Midbrain (tissue), 1 donor: ENCODE measurements at regions not wholly inside any gene's neighbourhood (a gene's known extent, or its start where the extent isn't known, plus 50 kb on each side); places are given as distances from the start of the nearest gene placed in this dataset.
"Not testable (repeated sequence)": the region's sequence is repeated elsewhere in the genome, so short reads cannot be mapped to it uniquely, and the experiment has no call there.

Experiments used
- DNase-seq: peaks from one replicate; lab custom pipeline; 2025; lab: John Stamatoyannopoulos, UW

DNA sequence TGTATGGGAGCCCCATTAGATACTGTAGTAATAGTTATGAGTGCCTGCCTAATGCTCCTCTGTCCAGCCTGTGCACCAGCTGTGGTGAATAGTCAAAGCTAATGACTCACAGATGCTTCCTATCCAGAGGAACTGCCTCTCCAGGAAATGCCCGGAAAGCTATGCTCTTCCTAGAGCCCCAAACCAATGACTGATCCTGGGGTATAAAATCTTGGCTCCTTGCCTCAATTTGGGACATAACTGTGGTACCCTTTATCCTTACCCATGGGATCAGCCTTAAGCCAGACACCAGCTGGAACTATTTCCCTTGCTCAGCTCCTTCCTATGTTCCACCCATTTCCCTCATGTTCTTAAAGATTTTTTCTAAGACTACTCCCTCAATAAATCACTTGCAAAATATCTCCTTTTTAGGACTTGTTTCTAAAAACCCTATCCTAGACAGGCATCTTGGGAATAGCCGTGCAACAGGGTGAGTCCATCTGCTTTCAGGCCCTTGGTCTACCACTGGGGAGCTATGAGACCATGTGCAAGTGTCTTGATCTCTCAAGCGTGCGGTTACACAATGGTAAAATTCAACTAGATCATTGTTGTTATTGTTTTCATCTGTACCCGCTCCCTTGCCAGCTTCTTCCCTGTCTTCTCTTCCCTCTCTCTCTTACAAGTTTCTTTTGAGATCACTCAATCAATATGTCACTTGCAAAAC is 283.7 kb downstream of the BTBD3 start:
- DNase-seq, result no peak

DNA sequence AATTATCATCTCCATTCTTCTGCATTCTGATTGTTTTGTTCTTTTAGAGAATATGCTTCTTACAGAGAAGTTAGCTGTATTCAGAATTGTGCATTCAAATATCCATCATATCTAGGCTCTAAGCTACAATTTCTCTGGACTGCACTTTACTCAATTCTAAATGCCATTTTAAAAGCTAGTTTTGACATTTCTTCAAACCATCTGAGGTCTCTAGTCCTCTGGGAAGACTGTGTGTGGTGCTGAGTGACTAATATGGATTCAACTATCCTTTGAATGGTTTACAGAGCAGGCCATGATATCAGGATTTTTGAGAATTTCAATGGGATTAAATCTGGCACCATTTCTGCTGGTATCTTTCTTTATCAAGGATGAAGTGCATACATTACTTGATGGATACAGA is 285.7 kb downstream of the BTBD3 start:
- no peak for DNase-seq

DNA sequence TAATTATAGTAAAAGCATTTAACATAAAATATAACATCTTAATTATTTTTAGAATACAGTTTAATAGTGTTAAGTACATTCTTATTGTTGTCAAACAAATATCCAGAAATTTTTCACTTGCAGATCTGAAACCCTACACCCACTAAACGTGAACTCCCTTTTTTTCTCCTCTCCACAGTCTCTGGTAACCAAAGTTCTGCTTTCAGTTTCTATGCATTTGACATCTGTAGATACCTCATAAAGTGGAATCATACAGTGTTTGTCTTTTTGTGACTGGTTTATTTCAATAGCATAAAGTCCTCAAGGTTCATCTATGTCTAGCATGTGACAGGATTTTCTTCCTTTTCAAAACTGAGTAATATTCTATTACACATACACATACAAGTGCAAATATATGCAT is 286.3 kb downstream of the BTBD3 start:
- DNase-seq, result no peak

DNA sequence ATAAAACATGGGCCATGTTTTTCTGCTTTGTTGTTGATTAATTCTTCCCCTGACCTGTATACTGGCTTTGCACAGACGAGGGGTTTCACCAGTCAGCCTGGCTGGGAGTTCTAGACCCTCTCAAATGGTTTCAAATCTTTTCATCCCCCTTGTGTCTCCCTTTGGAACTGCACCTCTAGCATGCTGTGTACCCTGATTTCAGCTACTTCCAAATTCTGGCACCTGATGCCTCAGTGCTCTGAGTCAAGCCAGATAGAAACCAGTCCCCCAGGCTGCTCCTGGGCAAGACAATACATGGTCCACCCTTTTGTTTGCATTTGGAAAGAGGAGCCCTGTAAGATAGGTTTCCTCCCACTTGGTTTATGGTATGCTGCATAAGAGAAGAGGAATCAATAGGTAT is 290.2 kb downstream of the BTBD3 start:
- no peak for DNase-seq

DNA sequence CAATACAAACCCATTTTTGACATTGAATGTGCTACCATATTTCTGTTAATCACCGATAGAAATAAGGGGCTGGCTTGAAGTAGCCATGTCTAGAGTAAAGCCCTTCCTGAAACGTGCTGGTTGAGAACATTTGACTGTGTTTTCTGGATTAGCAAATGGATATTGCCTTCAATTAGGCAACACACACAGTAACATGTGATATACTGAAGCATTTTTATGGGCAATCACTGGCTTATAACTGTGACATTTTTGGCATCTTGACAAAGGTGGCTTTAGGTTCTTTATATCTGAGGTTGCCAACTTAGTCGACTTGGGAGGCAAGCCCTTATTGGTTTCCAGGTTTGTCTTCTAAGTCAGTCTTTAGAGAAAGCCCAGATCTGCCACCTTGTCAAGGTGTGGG is 292.9 kb downstream of the BTBD3 start:
- DNase-seq, result no peak

DNA sequence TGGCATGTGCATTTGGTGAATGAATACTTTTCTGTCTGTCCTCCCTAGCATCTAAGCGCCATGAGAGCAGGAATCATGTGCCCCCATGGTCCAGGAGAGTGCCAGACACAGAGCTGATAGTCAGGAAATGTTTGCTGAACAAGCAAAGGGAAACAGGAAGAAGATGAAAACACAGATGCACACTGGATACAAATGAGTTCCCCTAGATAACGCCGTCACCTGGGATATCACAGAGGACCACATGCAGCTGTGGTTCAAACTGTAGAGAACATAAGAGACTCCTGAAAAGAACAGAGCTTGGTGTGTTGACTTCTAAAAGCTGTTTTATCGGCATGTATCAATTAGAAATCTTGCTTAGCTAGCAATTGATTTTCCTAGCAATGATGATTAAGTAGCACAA is 293.7 kb downstream of the BTBD3 start:
- DNase-seq, result no peak

DNA sequence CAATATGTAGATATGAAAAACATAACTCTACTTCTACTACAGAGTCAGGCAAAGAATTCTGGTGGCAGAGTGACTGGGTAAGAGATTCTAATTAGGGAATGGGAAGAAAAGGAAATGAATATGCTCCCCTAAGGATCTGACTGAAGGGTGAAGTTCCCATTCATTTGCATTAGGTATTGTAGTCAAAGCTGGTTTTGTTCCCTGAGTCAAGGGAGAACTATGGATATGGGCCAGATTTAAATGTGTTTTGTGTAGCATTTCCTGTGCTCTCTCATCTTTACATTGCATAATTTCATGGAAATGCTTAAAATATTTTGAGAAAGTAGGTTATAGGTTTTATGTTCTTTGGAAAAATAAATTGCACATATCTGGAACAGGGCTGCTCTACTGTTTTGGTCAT is 299.7 kb downstream of the BTBD3 start:
- DNase-seq, result no peak

DNA sequence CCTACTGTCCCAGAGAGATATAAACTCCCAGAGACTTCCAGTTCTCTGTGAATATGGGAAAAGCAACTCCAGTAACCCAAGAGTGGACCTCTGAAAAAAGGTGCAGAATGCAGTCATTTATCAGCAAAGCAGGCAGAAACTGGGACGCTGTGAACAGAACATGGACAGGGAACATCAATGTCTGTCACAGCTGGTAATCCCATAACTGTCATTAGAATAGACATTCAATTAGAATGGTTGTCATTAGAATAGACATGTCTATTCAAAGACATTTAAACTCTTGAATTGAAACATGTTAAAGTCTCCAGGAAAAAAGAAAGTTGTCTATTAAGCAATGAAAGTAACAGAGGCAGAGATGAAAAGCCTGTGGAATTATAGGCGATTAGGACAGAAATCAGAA is 302.1 kb downstream of the BTBD3 start:
- no peak for DNase-seq

DNA sequence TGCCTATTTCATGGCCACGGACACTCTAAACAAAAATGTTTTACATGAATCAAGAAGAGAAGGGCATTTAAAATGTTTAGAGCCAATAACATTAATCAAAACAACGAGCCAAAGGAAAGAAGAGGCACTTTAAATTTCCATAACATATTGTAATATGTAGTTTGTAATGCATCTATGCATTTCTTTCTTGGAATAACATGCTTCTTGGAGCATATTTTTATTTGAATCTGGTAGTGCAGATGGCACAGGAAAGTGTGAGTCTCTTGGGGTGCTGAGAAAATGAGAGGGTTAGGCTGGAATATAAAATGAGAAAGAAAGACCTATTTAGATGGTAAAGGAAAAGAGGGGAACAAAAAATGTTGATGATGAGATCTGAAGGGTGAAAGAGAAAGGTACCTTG is 305.4 kb downstream of the BTBD3 start:
- no peak for DNase-seq

DNA sequence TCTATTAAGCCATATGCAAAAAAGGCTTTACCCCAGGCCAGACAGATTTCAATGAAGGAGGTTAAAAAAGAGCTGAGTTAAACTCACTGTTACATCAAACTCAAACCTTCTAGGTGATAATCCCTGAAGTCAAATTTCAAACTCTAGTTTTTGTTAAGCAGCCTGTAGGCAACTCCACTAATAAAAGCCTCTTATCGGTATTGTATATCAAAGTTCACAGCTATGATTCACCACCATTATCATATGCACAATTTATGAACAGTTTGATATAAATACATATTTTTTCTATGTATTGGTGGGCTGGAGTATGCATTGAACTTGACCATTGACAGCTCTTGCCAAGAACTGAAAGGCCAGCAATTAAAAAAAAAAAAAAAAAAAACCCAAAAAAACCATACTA is 308.2 kb downstream of the BTBD3 start:
- no peak for DNase-seq

DNA sequence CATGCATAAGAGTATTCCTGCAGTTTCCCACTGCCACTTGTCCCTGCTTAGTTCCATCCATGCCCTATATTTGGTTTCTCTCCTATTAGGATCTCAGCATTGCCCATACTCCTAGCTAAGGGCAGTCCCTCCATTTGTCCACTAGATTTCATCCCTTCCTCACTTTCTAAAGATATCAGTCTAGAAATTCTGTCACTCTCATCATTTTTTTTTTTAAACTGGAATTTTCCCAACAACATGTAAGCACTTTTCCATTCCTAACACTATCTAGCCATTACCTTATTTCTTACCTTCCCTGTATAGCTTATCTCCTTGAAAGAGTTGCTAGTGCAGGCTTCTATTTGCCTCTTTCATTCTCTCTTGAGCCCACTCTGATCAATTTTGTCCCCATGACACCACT is 312.2 kb downstream of the BTBD3 start:
- DNase-seq, result no peak

DNA sequence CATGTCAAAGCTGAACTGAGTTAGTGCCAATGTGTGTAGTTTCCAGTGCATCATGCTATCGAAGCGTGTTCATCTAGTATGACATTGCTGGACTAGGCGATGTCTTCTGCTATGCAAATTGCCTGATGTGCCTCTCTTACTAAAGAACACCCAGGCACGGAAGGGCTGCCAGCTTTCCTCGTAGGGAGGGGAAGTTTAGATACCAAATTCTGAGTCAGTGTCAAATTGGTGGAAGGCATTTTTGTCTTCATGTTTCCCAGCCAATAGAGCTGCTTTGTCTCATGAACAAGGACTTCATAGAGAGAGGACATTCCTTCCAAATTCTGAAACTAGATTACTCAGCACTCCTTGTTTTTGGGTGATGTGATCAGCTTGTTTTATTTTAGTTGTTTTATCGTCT is 320.1 kb downstream of the BTBD3 start:
- DNase-seq, result peak; percentile 71

DNA sequence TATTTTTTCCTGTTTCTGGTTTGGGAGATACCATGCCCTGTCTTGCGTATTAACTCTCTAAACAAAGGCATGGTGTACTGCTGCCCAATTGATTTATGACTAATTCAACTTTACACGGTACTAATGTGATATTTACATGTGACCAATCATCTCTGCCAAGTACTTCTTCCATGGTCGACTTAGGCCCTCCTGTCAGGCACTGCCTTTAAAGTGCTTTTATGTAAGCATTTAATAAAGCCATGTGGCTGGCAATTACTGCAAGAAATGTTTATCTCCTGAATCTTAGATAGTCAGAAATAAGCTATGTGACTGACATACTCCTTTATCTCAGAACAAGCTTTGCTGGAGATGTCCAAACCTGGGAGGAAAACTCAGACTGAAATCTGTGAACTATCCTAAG is 323.4 kb downstream of the BTBD3 start:
- DNase-seq, result no peak

DNA sequence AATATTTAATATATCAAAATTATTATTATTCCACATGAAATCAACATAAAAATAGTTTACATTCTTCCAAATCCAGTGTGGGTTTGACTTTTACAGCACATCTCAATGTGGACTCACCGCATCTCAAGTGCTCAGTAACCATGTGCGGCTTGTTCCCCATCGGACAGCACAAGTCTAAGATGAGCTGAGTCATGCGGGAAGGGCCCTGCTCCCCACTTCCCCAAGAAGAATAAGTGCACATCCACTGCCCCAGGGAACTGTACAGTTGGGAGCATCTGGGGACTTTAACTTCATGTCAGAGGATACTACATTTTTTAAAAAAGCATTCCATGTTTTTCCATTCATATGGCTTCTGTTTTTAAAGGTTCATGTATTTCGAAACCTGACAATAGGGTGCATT is 325.6 kb downstream of the BTBD3 start:
- DNase-seq, result no peak

DNA sequence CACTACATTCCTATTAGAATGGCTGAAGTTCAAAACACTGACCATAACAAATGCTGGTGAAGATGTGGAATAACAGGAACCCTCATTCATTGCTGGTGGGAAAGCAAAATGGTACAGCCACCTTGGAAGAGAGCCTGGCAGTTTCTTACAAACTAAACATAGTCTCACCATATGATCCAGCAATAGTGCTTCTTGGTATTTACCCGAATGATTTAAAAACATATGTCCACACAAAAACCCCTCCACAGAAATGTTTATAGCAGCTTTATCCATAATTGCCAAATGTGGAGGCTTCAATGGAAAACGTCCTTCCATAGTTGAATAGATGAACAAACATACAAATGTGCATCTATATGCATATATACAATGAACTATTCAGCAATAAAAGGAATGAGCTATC is 330.8 kb downstream of the BTBD3 start:
- no peak for DNase-seq

DNA sequence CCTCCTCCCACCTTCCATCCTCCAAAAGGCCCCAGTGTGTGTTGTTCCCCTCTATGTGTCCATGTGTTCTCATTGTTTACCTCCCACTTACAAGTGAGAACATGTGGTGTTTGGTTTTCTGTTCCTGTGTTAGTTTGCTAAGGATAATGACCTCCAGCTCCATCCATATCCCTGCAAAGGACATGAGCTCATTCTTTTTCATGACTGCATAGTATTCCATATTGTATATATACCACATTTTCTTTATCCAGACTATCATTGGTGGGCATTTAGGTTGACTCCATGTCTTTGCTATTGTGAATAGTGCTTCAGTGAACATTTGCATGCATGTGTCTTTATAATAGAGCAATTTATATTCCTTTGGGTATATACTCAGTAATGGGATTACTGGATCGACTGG is 333.0 kb downstream of the BTBD3 start:
- DNase-seq, result not testable (repeated sequence)

DNA sequence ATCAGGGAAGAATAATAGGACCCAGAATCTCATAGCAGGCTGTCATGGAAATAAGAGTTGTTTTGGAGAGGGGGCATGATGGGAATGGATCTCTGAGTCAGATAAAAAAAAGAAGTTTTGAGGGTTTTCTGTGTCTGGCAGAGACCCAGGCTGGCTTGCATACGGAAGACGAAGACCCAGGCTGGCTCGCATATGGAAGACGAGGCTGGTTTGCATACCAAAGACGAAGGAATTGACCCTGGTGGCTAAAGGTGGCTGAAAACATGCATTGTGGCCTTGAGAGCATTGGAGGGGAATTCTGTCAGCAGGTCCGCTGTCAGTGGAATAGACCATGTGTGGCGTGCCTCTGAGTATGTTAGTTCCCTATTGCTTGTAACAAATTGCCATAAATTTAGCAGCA is 335.1 kb downstream of the BTBD3 start:
- DNase-seq, result no peak

DNA sequence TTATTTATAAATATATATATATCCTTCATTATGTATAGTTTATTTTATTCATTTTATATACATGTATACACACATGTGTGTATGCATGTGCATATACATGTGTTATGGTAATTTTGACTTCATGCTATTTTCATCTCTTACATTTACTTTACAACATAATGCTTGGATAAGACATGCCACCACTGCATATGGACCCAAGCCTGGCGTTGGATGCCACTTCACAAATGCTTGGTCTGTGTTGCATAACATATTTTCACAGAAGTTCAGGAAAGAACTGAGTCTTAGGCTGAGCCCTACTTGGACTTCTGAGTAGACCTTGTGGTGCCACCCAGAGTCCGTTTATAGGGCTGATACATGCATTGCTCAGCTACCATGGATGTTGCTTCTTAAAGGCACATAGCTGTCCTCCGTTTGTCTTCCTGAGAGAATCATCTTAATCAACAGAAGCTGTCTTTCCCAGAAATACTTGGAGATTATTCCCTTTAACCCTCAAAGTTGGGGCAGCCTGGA is 337.8 kb downstream of the BTBD3 start:
- DNase-seq, result peak; percentile 8

DNA sequence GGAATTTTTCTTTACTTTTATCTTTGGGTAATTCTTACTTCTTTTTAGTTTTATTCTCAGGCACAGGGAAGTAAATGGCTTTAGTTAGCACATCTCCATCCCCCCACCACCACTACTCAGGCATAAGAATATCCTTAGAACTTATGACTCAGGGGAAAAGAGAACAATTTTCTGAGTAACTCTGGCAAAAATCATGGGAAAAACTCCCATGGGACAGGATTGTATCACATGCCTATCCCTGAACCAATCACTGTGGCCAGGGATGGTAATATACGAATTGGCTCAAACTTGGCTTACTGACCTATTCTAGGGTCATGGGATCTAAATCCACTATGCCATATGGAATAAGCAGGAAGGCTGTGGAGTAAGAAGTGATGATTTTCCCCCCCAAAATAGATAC is 339.1 kb downstream of the BTBD3 start:
- DNase-seq, result no peak

DNA sequence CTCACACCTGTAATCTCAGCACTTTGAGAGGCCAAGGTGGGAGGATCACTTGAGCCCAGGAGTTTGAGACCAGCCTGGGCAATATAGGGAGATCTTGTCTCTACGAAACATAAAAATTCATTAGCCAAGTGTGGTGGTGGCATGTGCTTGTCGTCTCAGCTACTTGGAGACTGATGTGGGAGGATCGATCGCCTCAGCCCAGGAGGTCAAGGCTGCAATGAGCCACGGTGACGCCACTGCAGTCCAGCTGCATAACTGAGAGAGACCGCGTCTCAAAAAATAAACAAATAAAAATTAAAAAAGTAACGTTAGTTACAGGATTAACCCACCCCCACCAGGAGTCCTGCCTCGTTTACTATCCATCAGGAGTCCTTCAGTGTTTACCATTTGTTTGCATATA is 345.1 kb downstream of the BTBD3 start:
- DNase-seq, result no peak

DNA sequence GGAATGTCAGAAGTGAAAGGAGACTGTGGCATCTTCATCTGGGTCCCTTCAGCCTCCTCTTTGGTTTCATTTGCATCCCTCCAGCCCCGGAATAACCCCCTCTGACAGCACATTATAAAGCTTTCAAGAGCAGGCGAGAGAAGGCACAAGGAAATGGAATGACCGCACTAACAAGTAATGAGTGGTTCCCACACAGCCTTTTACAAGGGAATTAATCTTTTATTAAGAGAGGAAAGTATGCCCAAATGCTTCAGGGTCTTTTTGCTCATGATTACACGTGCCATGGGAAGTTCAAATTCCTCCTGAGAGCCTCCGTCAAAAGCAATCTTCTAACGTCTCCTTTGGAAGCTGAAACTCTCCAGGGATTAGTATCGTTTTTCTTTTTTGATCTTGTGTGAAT is 347.0 kb downstream of the BTBD3 start:
- no peak for DNase-seq

DNA sequence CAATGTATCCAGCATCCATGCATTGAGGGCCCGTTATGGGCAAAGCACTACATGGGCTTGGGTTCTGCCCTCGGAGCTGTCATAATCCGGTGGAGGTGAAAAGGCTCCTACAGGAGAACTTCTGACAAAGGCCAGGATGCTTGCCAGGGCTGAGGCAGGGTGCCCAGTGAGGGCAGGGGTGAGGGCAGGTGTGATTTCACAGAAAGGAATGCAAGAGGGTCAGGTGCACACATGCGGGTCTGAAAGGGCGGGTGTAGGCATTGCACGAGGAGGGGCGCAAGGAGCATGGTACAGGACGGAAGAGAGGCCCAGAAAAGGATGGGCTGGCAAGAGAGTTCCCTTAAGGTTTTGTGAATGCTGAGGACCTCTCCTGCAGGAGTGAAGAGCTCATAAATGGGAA is 348.0 kb downstream of the BTBD3 start:
- DNase-seq, result no peak

DNA sequence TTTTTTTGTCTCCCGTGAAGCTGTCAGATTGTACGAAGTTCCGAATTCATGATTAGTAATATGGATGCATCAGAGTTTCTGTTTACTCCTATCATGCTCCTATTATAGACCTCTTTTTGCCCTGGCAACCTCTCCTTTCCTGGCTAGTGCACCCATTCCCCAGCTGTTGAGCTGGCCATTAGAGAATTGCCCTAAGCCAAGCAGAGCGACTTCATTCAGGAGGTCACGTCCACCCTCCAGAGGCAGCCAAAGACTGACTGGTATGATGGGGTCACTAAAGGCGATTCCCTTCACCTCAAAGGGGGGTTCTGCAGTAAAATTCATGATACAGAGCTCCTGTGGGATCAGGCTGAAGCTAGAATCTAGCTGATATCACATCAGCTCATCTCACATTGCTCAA is 351.9 kb downstream of the BTBD3 start:
- DNase-seq, result no peak

DNA sequence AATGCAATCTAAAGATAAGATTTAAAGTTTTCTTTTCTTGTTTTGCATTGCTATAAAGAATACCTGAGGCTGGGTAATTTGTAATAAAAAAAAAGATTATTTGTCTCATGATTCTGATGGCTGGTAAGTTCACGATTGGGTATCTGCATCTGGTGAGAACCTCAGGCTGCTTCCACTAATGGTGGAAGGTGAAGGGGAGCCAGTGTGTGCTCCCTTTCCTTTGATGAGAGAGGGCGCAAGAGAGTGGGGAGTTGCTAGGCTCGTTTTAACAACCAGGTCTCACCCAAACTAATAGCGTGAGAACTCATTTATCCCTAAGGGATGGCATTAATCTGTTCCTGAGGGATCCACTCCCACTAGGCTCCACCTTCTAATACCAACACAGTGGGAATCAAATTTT is 353.2 kb downstream of the BTBD3 start:
- no peak for DNase-seq
